Mucosa of stomach (tissue), 1 donor: ENCODE measurements at regions not wholly inside any gene's neighbourhood (a gene's known extent, or its start where the extent isn't known, plus 50 kb on each side); places are given as distances from the start of the nearest gene placed in this dataset.
"Not testable (repeated sequence)": the region's sequence is repeated elsewhere in the genome, so short reads cannot be mapped to it uniquely, and the experiment has no call there.

ENCODE experiments used
- H3K27me3 ChIP-seq: one replicate; pipeline ENCODE4 v1.7.0; 2013; ENCODE audit warnings: mild to moderate bottlenecking, low read length; ENCODE audit not compliant: control insufficient read depth, insufficient read depth
- H3K36me3 ChIP-seq: one replicate; pipeline ENCODE4 v1.7.0; 2013; ENCODE audit warnings: low read length; ENCODE audit not compliant: control insufficient read depth, insufficient read depth
- H3K4me1 ChIP-seq: one replicate; pipeline ENCODE4 v1.7.0; 2013; ENCODE audit warnings: mild to moderate bottlenecking, low read length; ENCODE audit not compliant: control insufficient read depth, insufficient read depth
- H3K4me3 ChIP-seq: one replicate; pipeline ENCODE4 v1.7.0; 2013; ENCODE audit warnings: low read length
- H3K9ac ChIP-seq: one replicate; pipeline ENCODE4 v1.7.0; 2013; ENCODE audit warnings: mild to moderate bottlenecking, low read length, moderate library complexity
- H3K9me3 ChIP-seq: one replicate; pipeline ENCODE4 v1.7.0; 2013; ENCODE audit warnings: mild to moderate bottlenecking, low read length, moderate library complexity; ENCODE audit not compliant: control insufficient read depth
- donor health status: Pancreatic carcinoma.

- not testable (repeated sequence) for H3K4me1 ChIP-seq, H3K9ac ChIP-seq, H3K9me3 ChIP-seq, H3K36me3 ChIP-seq, H3K4me3 ChIP-seq, H3K27me3 ChIP-seq
Measured at GRCh38 chr4:78717712-78718111, 58.4 kb upstream of the BMP2K start.

GRCh38 chr4:78720204-78720603 lies 55.9 kb upstream of the BMP2K start:
- H3K27me3 ChIP-seq, result no peaks in the 10 kb centered on the region
- no peaks in the 10 kb centered on the region for H3K4me1 ChIP-seq
- H3K4me3 ChIP-seq, result no peak overlapping the region
- no peak overlapping the region for H3K9ac ChIP-seq
- H3K9me3 ChIP-seq, result no peaks in the 10 kb centered on the region
- no peaks in the 10 kb centered on the region for H3K36me3 ChIP-seq

GRCh38 chr4:78720994-78721677 lies 55.0 kb upstream of the BMP2K start:
- Histone ChIP-seq H3K36me3 (no peaks in the 10 kb centered on the region), H3K9me3 (no peaks in the 10 kb centered on the region), H3K27me3 (no peaks in the 10 kb centered on the region), H3K4me1 (no peaks in the 10 kb centered on the region), H3K4me3 (no peak overlapping the region), H3K9ac (no peak overlapping the region)

- Histone ChIP-seq H3K36me3 (no peaks in the 10 kb centered on the region), H3K9ac (no peak overlapping the region), H3K4me1 (no peaks in the 10 kb centered on the region), H3K9me3 (no peaks in the 10 kb centered on the region), H3K27me3 (no peaks in the 10 kb centered on the region), H3K4me3 (no peak overlapping the region)
Measured at GRCh38 chr4:78721747-78722146, 54.4 kb upstream of the BMP2K start.

- H3K36me3 ChIP-seq, result no peaks in the 10 kb centered on the region
- no peaks in the 10 kb centered on the region for H3K4me1 ChIP-seq
- no peaks in the 10 kb centered on the region for H3K27me3 ChIP-seq
- no peaks in the 10 kb centered on the region for H3K9me3 ChIP-seq
- no peak overlapping the region for H3K4me3 ChIP-seq
- no peak overlapping the region for H3K9ac ChIP-seq
Measured at GRCh38 chr4:78722320-78722719, 53.8 kb upstream of the BMP2K start.

GRCh38 chr4:78722878-78723277 lies 53.3 kb upstream of the BMP2K start:
- Histone ChIP-seq H3K4me3 (no peak overlapping the region), H3K36me3 (no peaks in the 10 kb centered on the region), H3K4me1 (no peaks in the 10 kb centered on the region), H3K27me3 (no peaks in the 10 kb centered on the region), H3K9me3 (no peaks in the 10 kb centered on the region), H3K9ac (no peak overlapping the region)
